GM03348 (cell line): ENCODE measurements at regions not wholly inside any gene's neighbourhood (a gene's known extent, or its start where the extent isn't known, plus 50 kb on each side); places are given as distances from the start of the nearest gene placed in this dataset.
"Not testable (repeated sequence)": the region's sequence is repeated elsewhere in the genome, so short reads cannot be mapped to it uniquely, and the experiment has no call there.

Experiments used
- DNase-seq: peaks from one replicate; pipeline ENCODE4 v3.0.0; 2012; ENCODE audit warnings: low spot score

DNA sequence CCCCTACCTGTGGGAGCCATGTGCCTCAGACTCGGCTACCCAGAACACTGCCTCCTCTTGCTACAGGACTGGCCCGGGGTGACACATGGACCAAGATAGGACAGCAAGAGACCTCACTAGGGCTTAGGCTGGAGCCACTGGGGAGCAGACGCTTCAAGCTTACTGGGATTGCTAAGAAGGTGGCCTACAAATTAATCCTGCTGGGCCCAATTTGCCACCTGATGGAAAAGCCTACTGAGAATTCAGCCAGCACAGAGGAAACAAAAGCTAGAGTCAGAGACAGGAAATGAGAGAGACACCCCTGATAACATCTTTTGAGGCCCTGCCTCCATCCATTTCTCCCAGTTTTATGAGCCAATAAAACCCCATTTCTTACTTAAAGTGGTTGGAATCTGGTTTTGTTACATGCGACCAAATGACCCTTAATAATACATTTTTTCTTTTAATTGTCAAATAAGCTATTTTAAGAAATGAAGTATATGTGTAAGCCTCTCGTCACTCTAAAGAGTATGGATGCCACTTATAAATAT, 282.1 kb downstream of the CXCL12 start:
- no peak for DNase-seq

DNA sequence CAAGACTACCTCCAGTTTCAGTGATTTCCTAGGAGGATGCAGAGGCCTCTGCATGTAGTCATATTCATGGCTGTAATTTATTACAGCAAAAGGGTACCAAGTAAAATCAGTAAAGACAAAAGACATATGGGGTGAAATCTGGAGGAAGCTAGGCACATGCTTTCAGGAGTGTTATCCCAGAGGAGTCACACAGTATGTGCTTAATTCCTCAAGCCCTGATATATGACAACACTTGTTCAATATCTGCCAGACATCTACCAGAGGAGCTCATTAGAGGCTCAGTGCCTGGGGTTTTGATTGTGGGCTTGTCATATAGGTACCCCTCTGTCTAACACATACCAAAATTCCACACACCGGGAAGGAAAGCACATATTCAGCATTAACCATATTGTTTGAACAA, 283.8 kb downstream of the CXCL12 start:
- DNase-seq, result no peak

DNA sequence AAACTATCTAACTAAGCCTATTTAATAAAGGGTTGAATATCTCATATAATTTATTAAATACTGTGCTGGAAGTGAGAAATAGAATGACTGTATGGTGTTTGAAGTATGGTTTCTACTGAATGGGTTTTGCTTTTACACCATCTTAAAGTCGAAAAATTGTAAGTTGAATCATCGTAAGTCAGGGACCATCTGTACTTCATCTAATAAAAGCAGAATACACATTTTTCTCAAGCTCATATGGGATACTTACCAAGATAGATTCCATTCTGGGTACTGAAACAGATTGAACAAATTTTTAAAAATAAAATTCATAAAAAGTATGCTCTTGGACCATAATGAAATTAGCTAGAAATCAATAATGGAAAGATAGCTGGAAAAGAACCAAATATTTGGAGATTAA, 285.4 kb downstream of the CXCL12 start:
- no peak for DNase-seq

DNA sequence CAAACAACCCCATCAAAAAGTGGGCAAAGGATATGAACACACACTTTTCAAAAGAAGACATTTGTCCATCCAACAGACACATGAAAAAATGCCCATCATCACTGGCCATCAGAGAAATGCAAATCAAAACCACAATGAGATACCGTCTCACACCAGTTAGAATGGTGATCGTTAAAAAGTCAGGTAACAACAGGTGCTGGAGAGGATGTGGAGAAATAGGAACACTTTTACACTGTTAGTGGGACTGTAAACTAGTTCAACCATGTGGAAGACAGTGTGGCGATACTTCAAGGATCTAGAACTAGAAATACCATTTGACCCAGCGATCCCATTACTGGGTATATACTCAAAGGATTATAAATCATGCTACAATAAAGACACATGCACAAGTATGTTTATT, 288.7 kb downstream of the CXCL12 start:
- DNase-seq, result not testable (repeated sequence)

DNA sequence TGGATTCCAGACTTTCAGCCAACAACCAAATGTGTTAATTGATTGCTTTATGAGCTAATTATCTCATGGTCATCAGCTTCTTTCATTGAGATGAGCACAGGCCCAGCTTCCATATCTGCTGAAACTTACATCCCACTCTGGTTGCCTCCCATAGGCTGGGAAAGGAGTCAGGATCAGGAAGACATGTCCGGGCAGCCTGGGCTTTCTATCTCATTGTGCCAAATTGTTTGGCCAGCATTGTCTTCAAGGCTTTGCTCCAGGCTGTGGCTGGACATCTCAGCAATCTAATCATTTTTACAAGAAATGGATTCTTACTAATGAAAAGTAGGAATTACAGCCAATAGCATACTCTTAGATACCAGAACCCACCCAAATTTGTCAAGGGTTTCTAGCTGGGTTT, 295.2 kb downstream of the CXCL12 start:
- DNase-seq, result no peak

DNA sequence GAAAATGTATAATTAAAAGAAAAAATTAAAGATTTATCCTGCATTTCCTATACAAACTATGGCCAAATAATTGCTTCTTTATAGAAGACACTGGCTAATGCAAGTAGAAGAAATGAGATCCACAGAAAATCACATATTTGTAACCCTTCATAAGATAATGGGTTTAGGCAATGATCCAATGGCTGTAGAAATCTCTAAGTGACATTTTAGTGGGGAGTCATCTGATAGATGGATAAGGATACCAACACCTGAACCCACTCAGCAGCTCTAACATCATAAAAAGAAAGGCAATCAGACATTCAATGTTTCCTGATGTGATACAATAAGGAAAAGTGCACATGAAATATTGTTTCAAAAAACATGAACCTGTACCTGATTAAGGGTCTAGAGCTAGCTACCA, 297.5 kb downstream of the CXCL12 start:
- no peak for DNase-seq

DNA sequence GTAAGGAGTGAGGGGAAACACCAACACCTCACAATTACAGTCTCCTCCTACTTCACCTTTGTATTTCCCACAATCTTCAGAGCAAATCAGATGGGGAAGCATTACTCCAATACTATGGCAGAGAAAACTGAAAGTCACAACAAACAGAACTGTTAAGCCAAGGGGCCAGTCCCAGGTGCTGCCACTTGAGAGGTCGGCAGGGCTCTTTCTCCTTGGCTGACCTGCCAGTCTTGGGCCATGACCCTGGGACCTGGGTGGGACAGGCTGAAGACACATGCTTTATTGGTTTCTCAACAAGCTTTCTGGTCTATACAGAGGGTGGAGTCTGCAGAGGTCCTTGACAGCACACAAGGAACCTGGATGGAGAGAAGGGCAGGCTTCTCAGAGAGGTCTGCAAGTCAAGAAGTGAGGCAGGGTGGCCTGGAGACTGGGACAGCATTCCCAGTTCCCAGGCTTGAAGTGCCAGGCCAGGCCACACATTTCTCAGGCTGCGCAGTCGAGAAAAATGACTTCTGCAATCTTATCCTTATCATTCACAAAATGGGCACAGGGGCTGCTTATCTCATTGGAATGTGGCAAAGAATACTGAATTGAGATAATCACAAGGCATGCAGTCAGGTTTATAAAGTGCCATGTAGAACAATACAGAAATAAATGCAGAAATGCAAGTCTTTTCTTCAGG, 301.0 kb downstream of the CXCL12 start:
- no peak for DNase-seq

DNA sequence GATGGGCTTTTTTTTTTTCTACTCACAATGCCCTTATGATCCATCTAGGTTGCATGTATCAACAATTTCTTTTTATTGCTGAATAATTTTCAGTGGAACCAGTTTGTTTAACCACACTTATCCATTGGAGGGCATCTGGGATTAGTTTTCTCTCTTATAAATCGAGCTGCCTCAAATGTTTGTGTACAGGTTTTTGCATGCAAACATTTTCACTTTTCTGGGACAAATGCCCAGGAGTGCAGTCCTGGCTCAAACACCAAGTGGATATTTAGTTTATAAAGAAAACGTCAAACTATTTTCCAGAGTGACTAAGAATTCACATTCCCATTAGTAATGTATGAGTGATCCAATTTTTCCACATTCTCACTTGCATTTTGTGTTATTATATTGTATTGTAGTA, 313.4 kb downstream of the CXCL12 start:
- DNase-seq, result peak; percentile 68

DNA sequence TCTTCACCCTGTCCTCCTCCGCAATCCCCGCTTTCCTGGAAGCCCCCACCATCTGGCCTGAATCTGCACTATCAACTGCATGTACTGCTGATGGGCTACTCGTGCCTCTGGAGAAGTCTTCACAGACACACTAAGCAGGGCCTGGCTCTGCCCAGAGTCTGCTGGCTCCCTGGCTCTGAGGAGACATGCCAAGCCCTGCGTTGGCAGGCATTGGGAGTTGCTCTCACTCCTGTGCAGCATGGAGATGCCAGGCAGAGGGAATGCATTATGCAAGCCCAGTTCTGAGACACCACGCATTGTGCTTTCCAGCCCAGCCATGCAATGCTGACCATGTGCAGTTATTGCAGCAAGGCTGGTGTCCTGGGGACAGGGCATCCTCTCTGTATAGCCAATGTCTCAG, 314.6 kb downstream of the CXCL12 start:
- DNase-seq, result no peak

DNA sequence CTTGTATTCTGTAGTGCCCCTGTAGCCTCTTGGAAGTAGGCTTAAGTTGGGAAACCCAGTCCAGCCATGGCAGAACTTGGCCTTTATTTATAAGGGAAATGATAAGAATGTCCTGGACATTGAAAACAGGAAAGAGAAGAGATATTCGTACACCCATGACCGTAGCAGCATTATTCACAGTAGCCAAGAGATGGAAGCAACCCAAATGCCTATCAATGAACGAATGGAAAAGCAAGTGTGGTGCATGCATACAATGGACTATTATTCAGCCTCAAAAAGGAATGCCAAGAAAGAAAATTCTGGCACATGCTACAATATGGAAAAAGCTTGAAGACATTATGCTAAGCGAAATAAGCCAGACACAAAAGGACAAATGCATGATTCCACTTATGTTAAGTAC, 315.3 kb downstream of the CXCL12 start:
- no peak for DNase-seq

DNA sequence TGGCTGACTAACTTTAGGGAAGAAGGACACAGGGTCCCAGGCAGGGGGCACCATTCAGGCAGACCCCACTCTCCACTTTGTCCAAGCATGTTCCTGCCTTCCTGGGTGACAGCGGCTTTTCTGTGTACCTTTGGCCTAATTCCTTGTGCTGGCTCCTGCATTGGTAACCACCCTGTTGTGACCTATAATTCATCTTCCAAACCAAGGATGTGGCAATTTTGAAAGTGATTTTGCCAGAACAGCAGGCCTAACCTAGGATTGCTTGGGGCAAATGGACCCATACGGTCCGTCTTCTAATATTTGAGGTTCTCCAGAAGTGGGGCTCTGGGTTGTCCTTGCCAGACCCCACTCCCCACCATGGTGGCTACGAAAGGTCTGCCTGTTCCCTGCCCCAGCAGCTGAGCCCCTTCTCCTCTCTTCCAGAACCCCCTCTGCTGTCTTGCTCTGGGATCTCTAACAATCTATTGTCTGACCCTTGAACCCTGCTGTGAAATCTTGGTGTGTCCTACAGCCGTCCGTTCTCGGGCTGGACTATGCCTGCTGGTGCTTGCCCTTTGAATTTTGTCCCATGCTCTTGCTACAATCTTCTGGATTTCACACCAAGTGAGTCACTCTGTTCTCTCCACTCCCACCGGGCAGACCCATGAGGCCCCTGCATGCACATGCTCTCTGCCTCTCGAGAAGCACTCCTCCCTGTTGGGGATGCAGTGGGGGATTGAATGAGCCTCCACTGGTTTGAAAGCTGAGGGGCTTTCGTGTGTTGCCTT, 316.0 kb downstream of the CXCL12 start:
- peak; percentile 55 for DNase-seq

DNA sequence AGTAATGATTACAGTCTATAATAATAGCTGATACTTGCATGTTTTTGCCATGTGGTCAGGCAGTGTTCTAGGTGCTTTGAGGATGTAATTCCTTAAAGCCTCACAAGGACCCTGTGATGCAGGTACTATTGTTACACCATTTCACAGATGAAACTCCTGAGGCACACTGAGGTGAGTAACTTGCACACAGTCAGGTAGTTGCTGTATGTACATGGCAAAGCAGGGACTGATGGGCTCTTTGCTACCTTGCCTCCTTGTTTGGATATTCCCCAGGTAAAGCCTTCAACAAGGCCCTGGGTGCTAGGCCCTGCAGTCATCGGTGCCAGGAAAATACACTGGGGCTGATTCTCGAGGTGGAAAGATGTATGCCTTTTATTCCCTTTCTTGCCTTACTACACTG, 317.5 kb downstream of the CXCL12 start:
- no peak for DNase-seq

DNA sequence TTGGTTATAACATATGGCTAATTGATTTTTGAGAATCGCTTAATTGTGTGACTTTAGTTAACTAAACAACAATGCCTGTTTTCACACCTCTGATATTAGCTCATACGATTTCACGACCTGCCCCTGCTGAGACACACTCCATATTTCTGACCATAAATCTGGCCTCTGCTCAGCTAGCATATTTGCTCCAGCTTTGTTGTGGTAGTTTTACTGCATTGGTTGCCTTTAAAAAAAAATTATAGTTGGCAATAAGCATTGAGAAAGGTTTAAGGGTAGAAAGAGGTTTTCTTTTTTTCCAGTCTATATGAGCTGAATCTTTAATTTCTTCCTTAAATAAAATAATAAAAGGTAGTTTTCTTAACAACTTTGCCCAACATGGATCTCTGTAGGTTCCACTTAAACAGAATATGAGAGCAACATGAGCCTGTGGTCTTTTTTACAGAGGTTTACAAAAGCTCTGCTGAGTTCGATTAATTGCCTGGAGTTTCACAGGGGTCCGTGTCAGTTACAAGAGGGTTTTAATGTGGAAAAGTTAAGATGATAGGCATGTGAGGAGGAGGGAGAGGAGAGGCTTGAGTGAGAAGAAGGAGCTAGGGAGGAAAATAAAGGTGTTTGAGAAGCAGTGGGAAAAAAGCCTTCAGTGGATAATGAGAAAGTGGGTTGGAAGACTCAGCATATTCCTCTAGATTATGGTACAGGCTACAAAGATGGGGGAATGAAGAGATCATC, 318.2 kb downstream of the CXCL12 start:
- DNase-seq, result no peak

DNA sequence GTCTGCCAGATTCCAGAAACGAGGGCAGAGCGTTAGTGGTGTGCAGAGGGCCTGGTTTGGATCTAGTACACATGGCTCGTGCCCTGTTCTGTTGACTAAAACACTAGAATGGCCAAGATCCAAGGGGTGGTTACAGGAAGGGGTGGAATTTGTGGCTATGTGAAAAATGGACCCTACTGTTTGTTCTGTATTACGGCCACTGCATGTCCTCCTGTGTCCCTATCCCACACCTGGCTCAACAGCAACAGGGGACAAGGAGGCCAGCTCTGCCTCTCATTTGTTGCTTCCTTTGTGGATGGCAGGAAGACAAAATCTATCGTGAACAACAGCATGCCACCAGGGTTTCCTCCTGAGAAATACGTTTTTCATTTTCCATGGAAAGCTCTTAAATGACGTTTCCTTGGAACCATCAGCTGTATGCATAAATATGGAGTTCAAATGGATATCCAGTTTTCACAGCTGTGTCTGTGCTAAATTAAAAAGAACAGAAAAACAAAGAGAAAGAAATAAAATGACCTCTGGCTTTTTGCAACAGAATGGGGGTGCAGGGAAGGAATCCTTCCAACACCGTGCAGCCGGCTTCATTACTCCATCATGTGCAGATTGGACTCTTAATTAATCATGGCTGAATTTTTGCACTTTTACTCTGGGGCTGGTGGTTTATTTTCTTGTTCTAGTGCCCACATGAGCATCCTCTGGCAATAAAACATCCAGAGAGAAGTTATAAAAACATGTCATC, 318.9 kb downstream of the CXCL12 start:
- no peak for DNase-seq

DNA sequence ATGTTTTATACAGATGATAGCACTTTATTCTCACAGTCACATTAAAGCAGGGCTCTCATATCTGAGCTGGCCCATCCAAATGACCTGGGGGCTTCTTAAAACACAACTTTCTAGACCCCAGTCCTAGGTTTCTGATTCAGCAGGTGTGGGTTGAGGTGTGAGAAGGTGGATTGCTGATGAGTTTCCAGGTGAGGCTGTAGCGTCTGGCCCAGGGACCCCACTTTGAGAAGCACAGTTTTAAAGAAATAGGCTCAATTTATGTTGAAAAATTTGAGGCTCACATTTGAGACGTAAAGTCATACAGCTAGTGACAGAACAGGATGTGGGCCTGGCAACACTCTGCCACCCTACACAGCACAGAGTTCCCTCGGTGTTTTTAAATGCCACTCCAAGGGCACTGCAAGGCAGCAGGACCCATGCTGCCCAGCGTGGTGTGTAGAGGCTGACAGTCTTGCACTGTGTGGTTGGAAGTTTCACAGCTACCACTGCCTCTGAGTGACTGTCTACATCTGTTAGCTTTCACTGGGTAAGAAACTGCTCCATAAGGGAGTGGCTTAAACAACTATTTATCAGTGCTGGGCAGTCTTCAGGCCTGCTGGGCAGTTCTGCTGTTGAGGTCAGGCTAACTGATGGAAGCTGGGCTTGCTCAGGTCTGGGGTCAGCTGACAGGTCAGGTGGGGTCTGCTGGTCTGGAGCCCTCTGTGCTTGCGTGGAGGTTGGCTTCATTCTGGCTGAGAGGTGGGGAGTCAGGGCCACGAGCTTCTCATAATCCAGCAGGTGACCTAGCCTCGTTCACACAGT, 319.7 kb downstream of the CXCL12 start:
- DNase-seq, result no peak

DNA sequence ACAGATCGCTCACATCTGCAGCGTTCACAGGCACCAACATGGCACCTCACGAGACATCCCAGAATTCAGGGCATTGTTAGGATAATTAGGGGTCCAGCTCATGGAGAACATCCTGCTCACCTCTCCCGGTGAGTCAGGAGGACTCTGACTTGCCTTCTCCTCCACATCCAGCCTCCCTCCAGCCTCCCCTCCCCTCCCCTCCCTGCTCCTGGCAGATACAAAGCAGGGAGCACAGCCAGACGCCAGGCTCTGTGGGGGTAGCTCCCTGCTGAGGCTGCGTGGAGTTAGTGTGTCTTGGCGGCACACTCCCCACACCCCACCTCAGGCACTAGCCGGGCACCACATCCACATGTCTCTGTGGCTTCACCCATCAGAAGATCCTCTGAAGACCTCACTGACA, 320.6 kb downstream of the CXCL12 start:
- DNase-seq, result no peak

DNA sequence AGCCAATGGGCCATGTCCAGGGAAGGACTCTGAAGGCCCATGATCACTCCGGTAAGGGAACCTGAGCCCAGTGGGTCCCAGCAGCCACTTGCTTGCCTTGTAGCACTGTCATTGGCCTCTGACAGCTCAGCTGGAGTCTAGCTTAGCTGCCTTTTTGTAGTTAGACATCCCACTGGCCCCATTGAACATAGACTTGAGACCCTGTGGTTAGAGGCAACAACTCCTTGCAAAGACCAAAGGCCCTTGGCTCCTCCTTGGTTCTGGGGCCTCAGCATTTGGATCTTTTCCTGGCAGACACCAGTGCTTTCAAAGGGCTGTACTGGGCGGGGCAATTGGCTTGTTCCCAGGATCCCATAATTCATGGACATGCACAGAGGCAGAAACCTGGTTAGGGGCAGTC, 321.2 kb downstream of the CXCL12 start:
- no peak for DNase-seq

DNA sequence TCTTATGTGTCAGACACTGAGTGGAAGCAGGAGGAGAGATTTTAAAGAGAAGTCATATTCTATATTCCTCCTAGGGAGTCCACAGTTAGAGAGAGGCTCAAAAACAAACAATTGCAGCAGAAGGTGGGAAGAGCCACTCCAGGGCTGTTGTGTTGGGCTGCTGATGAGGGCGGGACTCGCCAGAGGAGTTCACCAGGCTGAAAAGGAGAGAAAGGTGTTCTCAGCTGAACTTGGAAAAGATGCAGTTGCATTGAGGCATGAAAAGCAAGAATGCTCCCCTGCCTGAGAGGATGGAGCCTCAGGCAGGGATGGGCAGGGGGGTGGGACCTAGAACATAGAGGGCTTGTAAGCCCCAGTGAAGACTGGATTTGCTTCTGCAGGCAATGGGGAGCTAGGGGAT, 324.2 kb downstream of the CXCL12 start:
- DNase-seq, result no peak

DNA sequence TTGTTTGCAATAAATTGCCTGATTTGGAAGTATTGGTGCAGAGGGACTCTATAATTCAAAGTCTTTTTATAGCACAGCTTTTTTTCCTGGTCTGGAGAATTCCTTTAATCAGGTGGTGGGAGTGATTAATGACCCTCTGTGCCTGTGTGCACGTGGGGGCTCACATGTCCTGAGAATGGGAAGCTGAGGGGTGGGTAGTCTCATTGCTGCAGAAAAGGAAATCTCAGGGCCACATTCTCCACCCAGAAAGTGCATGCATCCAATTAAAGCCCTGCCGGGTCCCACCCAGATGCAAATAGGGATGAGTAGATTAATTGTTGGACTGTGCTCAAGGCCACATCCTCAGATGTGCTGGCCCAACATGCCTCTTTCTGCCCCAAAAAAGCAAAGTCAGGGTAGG, 324.7 kb downstream of the CXCL12 start:
- DNase-seq, result no peak

DNA sequence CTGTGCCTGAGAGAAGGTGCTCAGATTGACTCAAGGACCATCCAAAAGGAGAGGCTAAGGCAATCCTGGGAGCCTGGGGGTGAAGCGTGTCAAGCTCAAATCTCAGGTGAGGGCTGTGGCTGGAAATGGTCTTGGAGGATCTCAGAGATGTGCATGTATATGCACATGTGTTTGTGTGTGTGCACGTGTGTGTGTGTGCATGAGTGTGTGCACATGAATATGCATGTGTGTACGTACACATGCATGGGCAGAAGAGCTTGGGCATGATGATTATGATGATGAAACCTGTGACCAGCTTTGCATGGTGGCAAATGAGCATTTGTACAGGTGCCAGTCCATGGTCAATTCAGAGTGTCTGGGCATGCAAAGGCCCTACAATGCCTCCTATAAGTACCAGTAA, 326.6 kb downstream of the CXCL12 start:
- no peak for DNase-seq
